ENCODE measurements at regions not wholly inside any gene's neighbourhood (a gene's known extent, or its start where the extent isn't known, plus 50 kb on each side); places are given as distances from the start of the nearest gene placed in this dataset.

GRCh38 chr1:199073166-199073565, 434.3 kb downstream of the PTPRC start:
- no peaks in the 10 kb centered on the region; the same call in 1 of the 2 replicates for H3F3A ChIP-seq (ENCODE audit: insufficient read depth, low read length)
- no peaks in the 10 kb centered on the region for H3K27me3 ChIP-seq (ENCODE audit: insufficient read depth, low read length)
- no peak overlapping the region for H3K27ac ChIP-seq (ENCODE audit: low read depth, low read length, poor library complexity, severe bottlenecking)
- no peak for TF ChIP-seq EZH2 (IDR thresholded peaks at IDR 0.05; ENCODE audit: borderline replicate concordance, low read length)
- TF ChIP-seq CTCF (IDR thresholded peaks at IDR 0.05; ENCODE audit: low read length), result no peak
- H2AFZ ChIP-seq (ENCODE audit: low read length), result no peak overlapping the region
- H3K4me3 ChIP-seq (ENCODE audit: low read depth, low read length, poor library complexity, severe bottlenecking), result no peak overlapping the region
- no peak overlapping the region for H3K4me2 ChIP-seq (ENCODE audit: low read length)
- H3K4me1 ChIP-seq (ENCODE audit: insufficient read depth, low read length, severe bottlenecking), result peaks cover 11% of the 10 kb centered on the region
- H3K9me2 ChIP-seq (ENCODE audit: low read depth, low read length), result no peaks in the 10 kb centered on the region
- H4K20me1 ChIP-seq (ENCODE audit: insufficient read depth, low read length), result no peaks in the 10 kb centered on the region
- H3K9ac ChIP-seq (ENCODE audit: low read length), result no peak overlapping the region
- no peaks in the 10 kb centered on the region for H3K36me3 ChIP-seq (ENCODE audit: insufficient read depth, low read length)
- H3K79me2 ChIP-seq (ENCODE audit: insufficient read depth, low read length), result no peaks in the 10 kb centered on the region
- no peaks in the 10 kb centered on the region for H3K9me3 ChIP-seq (ENCODE audit: low read length)

- no peak overlapping the region for H3K4me2 ChIP-seq (ENCODE audit: low read length)
- no peak overlapping the region for H3K27ac ChIP-seq (ENCODE audit: low read depth, low read length, poor library complexity, severe bottlenecking)
- no peaks in the 10 kb centered on the region for H3K36me3 ChIP-seq (ENCODE audit: insufficient read depth, low read length)
- no peaks in the 10 kb centered on the region for H4K20me1 ChIP-seq (ENCODE audit: insufficient read depth, low read length)
- no peak overlapping the region for H3K9ac ChIP-seq (ENCODE audit: low read length)
- H3K79me2 ChIP-seq (ENCODE audit: insufficient read depth, low read length), result no peaks in the 10 kb centered on the region
- no peak overlapping the region for H3K4me3 ChIP-seq (ENCODE audit: low read depth, low read length, poor library complexity, severe bottlenecking)
- H3K9me2 ChIP-seq (ENCODE audit: low read depth, low read length), result no peaks in the 10 kb centered on the region
- no peak overlapping the region for H2AFZ ChIP-seq (ENCODE audit: low read length)
- no peaks in the 10 kb centered on the region for H3K9me3 ChIP-seq (ENCODE audit: low read length)
- H3K4me1 ChIP-seq (ENCODE audit: insufficient read depth, low read length, severe bottlenecking), result no peaks in the 10 kb centered on the region
- no peak for TF ChIP-seq EZH2 (IDR thresholded peaks at IDR 0.05; ENCODE audit: borderline replicate concordance, low read length)
- no peak for TF ChIP-seq CTCF (IDR thresholded peaks at IDR 0.05; ENCODE audit: low read length)
- no peaks in the 10 kb centered on the region; the same call in 1 of the 2 replicates for H3F3A ChIP-seq (ENCODE audit: insufficient read depth, low read length)
- no peaks in the 10 kb centered on the region for H3K27me3 ChIP-seq (ENCODE audit: insufficient read depth, low read length)
Measured at GRCh38 chr1:199075792-199076191, 437.0 kb downstream of the PTPRC start.

GRCh38 chr1:199079994-199080393, 441.2 kb downstream of the PTPRC start:
- no peaks in the 10 kb centered on the region for H3K36me3 ChIP-seq (ENCODE audit: insufficient read depth, low read length)
- H2AFZ ChIP-seq (ENCODE audit: low read length), result no peak overlapping the region
- no peaks in the 10 kb centered on the region for H3K9me3 ChIP-seq (ENCODE audit: low read length)
- H3K4me1 ChIP-seq (ENCODE audit: insufficient read depth, low read length, severe bottlenecking), result peaks cover 30% of the 10 kb centered on the region
- H3K27ac ChIP-seq (ENCODE audit: low read depth, low read length, poor library complexity, severe bottlenecking), result no peak overlapping the region
- no peaks in the 10 kb centered on the region for H4K20me1 ChIP-seq (ENCODE audit: insufficient read depth, low read length)
- H3K4me3 ChIP-seq (ENCODE audit: low read depth, low read length, poor library complexity, severe bottlenecking), result no peak overlapping the region
- H3K9ac ChIP-seq (ENCODE audit: low read length), result no peak overlapping the region
- no peak for TF ChIP-seq EZH2 (IDR thresholded peaks at IDR 0.05; ENCODE audit: borderline replicate concordance, low read length)
- no peak for TF ChIP-seq CTCF (IDR thresholded peaks at IDR 0.05; ENCODE audit: low read length)
- H3K79me2 ChIP-seq (ENCODE audit: insufficient read depth, low read length), result no peaks in the 10 kb centered on the region
- no peaks in the 10 kb centered on the region for H3K27me3 ChIP-seq (ENCODE audit: insufficient read depth, low read length)
- no peaks in the 10 kb centered on the region for H3F3A ChIP-seq (ENCODE audit: insufficient read depth, low read length)
- no peak overlapping the region for H3K4me2 ChIP-seq (ENCODE audit: low read length)
- H3K9me2 ChIP-seq (ENCODE audit: low read depth, low read length), result no peaks in the 10 kb centered on the region

Measured in OCI-LY1 (cell line).